ENCODE measurements at regions not wholly inside any gene's neighbourhood (a gene's known extent, or its start where the extent isn't known, plus 50 kb on each side); places are given as distances from the start of the nearest gene placed in this dataset.

DNA sequence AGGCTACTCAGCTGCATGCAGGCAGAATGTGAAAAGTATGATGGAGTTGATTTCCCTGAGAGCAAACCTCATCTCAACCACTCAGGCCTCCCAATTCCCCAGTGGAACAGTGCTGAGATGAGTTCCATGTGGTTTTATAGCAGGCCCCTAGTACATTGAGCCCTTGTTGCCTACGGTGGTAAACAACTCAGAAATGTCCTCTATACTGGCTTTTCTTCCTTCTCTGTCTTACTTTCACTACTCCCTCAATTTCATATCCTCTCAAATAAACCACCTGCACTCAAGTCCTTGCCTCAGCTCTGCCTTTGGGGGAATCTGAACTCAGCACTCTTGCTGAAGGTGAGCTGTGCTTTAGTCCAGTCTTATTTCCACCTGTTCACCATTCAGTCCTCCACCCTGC is 399.9 kb downstream of the PDCD6IP start:
- TF ChIP-seq, protein P1, sequence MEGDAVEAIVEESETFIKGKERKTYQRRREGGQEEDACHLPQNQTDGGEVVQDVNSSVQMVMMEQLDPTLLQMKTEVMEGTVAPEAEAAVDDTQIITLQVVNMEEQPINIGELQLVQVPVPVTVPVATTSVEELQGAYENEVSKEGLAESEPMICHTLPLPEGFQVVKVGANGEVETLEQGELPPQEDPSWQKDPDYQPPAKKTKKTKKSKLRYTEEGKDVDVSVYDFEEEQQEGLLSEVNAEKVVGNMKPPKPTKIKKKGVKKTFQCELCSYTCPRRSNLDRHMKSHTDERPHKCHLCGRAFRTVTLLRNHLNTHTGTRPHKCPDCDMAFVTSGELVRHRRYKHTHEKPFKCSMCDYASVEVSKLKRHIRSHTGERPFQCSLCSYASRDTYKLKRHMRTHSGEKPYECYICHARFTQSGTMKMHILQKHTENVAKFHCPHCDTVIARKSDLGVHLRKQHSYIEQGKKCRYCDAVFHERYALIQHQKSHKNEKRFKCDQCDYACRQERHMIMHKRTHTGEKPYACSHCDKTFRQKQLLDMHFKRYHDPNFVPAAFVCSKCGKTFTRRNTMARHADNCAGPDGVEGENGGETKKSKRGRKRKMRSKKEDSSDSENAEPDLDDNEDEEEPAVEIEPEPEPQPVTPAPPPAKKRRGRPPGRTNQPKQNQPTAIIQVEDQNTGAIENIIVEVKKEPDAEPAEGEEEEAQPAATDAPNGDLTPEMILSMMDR (IDR thresholded peaks at IDR 0.05; ENCODE audit: low read depth, low read length): no peak
- no peak for TF ChIP-seq POLR2A (IDR thresholded peaks at IDR 0.05; ENCODE audit: extremely low read depth, insufficient read length)
- TF ChIP-seq MYC (IDR thresholded peaks at IDR 0.05; ENCODE audit: low read depth, low read length): no peak
